ENCODE measurements at regions not wholly inside any gene's neighbourhood (a gene's known extent, or its start where the extent isn't known, plus 50 kb on each side); places are given as distances from the start of the nearest gene placed in this dataset.

- DNase-seq (ENCODE audit: low read depth), result no peak
These were observed 242.7 kb downstream of the MREG start for GRCh38 chr2:215770668-215771067.

GRCh38 chr2:215769246-215769645, 244.1 kb downstream of the MREG start:
- no peak for DNase-seq (ENCODE audit: low read depth)

DNA sequence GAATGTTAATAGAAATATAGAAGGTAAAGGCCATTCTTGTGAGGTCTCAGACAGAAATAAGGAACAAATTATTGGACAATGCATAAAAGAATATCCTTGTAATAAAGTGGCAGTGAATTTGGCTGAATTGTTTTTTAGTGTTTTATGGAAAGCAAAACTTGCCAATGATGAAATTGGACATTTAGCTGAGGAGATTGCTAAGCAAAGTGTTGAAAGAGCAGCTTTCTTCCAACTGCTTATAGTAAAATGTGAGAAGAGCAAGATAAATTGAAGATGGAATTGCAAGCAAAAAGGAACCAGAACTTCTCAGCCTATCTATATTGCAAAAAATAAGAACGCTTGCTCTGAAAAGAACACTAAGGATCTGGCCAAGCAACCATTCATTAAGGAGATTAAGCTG, 245.7 kb downstream of the MREG start:
- DNase-seq (ENCODE audit: low read depth), result no peak

- no peak for DNase-seq (ENCODE audit: low read depth)
These were observed 247.5 kb downstream of the MREG start for GRCh38 chr2:215765729-215766360.

- no peak for DNase-seq (ENCODE audit: low read depth)
These were observed 248.8 kb downstream of the MREG start for GRCh38 chr2:215764441-215765048.

DNA sequence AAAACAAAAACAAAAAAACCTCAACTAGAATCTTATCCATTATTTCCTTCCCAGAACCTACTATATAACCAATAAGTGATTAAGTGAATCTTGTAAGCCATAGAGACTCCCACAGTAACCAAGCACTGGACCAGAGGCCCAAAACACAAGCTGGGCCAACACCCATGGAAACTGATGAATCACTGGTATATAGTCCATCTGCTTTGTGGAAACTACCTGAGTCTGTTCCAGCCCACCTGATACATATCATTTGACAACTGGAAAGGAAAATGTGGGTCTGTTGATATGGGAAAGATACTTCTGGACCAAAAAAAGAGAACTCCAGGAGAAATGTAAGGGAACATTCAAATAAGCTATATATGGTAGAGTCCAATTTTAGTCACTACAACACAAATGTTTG, 252.8 kb downstream of the MREG start:
- DNase-seq (ENCODE audit: low read depth), result no peak

DNA sequence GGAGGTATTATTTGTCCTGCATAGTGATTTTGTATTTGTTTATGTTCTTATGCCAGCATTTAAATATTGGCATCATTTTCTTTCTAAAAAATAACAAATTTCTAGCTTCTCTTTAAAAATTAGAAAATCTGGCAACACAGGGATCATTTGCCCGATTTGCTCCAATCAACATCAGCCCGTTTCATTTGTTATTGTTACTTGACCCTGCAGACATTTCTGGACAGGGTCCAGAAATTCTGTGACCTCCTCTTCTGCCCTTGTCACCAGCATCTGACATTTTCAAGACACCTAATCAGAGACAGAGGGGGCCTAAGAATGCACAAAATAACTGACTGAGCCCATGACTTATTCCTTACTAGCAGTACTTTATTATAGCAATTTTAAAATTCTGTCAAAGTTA, 253.3 kb downstream of the MREG start:
- no peak for DNase-seq (ENCODE audit: low read depth)

- no peak for DNase-seq (ENCODE audit: low read depth)
These were observed 254.7 kb downstream of the MREG start for GRCh38 chr2:215758691-215759090.

- no peak for DNase-seq (ENCODE audit: low read depth)
These were observed 257.0 kb downstream of the MREG start for GRCh38 chr2:215756346-215756730.

GRCh38 chr2:215755641-215756345, 257.6 kb downstream of the MREG start:
- no peak for DNase-seq (ENCODE audit: low read depth)

GRCh38 chr2:215754546-215754945, 258.8 kb downstream of the MREG start:
- DNase-seq (ENCODE audit: low read depth), result no peak

- no peak for DNase-seq (ENCODE audit: low read depth)
These were observed 259.5 kb downstream of the MREG start for GRCh38 chr2:215753808-215754207.

DNA sequence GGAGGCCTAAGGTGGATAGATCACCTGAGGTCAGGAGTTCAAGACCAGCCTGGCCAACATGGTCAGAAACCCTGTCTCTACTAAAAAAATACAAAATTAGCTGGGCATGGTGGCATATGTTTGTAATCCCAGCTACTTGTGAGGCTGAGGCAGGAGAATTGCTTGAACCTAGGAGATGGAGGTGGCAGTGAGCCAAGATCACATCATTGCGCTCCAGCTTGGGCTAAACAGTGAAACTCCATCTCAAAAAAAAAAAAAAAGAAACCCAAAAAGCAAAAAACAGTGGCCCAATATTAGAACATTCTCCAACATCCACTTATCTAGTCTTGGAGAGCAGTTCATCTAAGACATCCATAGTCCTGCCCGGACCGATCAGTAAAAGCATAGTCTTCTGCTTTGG, 260.4 kb downstream of the MREG start:
- DNase-seq (ENCODE audit: low read depth), result no peak

DNA sequence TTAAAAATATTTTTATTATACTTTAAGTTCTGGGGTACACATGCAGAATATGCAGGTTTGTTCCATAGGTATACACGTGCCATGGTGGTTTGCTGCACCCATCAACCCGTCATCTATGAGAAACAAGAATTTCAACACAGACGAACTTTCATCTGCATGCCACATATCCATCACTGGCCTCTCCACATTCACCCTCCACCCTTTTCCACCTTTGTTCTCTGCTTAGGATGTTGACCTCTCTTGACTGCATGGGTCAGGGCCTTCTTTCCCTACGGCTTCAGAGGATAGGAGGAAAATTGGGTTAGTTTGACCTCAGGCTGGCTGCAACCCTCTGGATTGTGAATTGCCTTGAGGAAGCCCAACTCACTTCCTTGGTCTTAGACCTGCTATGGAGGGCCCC, 260.9 kb downstream of the MREG start:
- DNase-seq (ENCODE audit: low read depth), result no peak

- DNase-seq (ENCODE audit: low read depth), result no peak
These were observed 261.5 kb downstream of the MREG start for GRCh38 chr2:215751911-215752272.

GRCh38 chr2:215751200-215751910, 262.0 kb downstream of the MREG start:
- DNase-seq (ENCODE audit: low read depth), result no peak

DNA sequence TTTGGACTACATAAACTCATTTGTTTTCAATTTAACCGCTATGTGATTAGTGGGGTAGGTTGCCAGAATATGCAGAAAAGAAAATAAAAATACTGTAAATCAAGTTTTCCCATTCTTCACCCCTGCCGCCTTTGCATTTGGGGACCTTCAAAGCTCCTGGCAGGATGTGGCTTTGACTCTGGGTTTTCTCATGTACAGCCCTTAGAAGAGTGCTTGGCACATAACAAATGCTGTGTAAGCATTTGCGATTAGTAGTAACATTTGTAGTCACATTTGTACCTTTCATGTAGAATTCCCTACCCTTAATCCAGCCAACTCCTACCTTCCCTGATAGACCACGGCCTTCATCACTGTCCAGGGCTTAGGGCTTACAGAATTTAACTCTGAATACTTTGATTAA, 262.6 kb downstream of the MREG start:
- no peak for DNase-seq (ENCODE audit: low read depth)

- DNase-seq (ENCODE audit: low read depth), result no peak
These were observed 264.0 kb downstream of the MREG start for GRCh38 chr2:215749092-215749957.

GRCh38 chr2:215748446-215748845, 264.9 kb downstream of the MREG start:
- DNase-seq (ENCODE audit: low read depth), result no peak

- DNase-seq (ENCODE audit: low read depth), result no peak
These were observed 266.3 kb downstream of the MREG start for GRCh38 chr2:215746887-215747615.

DNA sequence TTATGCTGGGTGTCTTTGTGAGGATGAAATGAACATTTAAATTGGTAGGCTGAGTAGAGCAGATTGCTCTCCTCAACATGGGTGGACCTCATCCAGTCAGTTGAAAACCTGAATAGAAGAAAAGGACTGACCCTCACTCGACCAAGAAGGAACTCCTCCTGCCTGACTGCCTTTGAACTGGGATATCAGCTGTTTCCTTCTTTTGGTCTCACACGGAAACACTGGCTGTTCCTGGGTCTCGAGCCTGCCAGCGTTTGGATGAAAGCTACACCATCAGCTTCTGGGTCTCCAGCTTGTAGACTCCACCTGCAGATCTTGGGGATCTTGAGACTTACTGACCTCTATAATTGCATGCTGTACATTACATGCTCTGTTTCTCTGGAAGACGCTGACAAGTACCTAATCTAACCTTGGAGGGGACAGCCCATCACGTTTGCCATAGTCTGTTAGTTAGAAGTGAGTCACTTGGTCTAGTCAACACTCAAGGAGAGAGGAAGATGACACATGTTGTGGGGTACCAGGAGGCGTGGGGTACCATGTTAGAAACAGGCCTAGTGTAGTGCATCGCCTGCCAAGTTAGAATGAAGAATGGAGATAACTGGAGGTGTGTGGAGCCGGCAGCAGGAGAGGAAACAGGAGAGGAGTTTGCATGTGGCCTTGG, 267.0 kb downstream of the MREG start:
- no peak for DNase-seq (ENCODE audit: low read depth)
